Choroid plexus epithelial cell (primary cell): ENCODE measurements at regions not wholly inside any gene's neighbourhood (a gene's known extent, or its start where the extent isn't known, plus 50 kb on each side); places are given as distances from the start of the nearest gene placed in this dataset.
"Not testable (repeated sequence)": the region's sequence is repeated elsewhere in the genome, so short reads cannot be mapped to it uniquely, and the experiment has no call there.

Experiments
- DNase-seq: peaks from one replicate; pipeline ENCODE4 v3.0.0-alpha.2; 2010; ENCODE audit warnings: low read depth
- H3K4me3 ChIP-seq: 2 replicates; pipeline ENCODE4 v1.5.1; 2011; ENCODE audit warnings: low read depth, mild to moderate bottlenecking, control low read depth, low read length, moderate library complexity
- CTCF ChIP-seq: conservative IDR thresholded peaks from 2 replicates; pipeline ENCODE4 v1.5.1; 2011; ENCODE audit warnings: low read depth, mild to moderate bottlenecking, control low read depth, inconsistent platforms, low read length, moderate library complexity

GRCh38 chr1:209196140-209196539 lies 387.4 kb upstream of the CAMK1G start:
- DNase-seq: no peak
- no peak for TF ChIP-seq CTCF
- no peak overlapping the region for H3K4me3 ChIP-seq

DNA sequence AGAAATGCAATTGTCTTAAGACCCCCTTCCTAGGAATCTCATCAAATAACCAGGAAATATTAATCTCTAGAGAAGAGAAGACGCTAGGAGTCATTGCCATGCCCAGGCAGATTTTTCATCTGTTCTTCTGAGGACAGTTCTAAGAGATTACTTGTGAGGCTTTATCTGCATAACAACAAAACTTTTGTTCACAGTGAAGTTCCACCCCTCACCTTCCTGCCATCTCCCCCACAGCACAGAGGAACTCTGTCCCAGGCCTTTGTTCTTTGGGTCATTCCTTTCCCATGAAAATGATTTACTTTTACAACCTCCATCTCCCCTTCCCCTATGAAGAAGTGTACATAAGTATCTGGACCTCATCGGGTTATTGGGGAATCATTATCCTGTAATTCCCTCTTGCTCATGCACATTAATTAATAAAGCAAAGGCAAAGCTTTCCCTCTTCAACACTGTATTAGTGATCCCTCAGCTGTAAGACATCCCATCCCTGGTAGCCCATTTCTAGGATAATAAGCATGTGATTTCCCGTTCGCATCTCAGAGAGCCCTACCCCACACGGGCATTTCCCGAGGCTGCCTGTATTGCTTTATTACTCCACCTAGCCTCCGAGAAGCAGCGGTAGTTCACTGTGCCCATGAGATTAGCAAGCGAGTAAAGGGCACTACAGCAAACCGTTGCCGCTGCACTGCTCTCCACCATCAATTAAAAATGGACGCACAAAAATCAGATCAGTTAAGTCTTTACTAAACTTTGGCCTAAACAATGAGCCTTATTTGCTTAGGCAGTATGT lies 384.4 kb upstream of the CAMK1G start:
- no peak overlapping the region for H3K4me3 ChIP-seq
- DNase-seq: no peak
- TF ChIP-seq CTCF: no peak

DNA sequence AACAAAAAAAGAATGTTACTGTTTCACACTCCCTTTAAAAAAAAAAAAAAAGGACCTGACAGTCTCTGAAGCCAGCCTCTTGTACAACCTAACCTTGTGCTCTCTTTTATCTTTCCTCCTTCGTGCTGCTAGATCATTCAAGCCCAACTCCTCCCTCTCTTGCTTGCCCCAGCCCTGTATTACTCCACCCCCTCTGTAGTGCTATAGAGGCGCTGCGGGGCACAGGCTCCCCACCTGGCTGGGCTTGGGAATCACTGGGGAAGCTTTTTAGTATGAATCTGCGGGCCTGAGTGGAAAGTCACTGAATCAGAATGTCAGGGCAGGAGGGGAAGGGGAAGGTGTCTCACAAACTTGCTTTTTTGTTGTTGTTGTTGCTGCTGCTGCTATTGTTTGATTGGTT lies 383.7 kb upstream of the CAMK1G start:
- no peak overlapping the region for H3K4me3 ChIP-seq
- DNase-seq: no peak
- no peak for TF ChIP-seq CTCF

DNA sequence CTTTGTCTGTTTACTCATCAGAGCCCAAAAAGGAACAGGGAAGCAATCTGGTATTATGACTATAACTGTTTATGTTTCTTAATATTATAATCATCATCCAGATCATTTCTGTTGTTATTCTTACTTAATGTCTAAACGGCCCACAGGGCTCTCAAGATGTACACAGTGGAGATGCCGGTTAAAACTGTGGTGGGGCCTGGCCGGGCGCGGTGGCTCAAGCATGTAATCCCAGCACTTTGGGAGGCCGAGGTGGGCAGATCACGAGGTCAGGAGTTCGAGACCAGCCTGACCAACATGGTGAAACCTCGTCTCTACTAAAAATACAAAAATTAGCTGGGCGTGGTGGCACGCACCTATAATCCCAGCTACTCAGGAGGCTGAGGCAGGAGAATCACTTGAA lies 381.2 kb upstream of the CAMK1G start:
- not testable (repeated sequence) for DNase-seq, H3K4me3 ChIP-seq

GRCh38 chr1:209202830-209203532 lies 380.5 kb upstream of the CAMK1G start:
- no peak overlapping the region for H3K4me3 ChIP-seq
- TF ChIP-seq CTCF: peak; percentile 78
- peak; percentile 78 for DNase-seq

DNA sequence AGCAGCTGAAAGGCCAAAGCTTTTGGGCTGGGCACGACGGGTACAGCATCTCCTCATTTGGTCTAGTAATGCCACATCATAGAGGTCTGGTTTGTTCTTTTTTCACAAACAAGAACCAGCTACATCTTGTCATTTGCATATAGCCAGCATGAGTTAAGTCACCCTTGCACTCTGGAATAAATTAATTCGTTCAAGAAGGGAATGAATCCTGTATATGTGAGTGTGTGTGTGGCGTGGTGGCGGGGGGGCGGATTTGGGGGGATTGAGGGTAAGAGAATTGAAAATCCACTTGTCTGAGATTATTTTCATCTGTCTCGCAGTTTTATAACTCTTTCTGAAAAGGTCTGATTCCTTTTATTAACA lies 380.0 kb upstream of the CAMK1G start:
- no peak for TF ChIP-seq CTCF
- DNase-seq: no peak
- H3K4me3 ChIP-seq: no peak overlapping the region

DNA sequence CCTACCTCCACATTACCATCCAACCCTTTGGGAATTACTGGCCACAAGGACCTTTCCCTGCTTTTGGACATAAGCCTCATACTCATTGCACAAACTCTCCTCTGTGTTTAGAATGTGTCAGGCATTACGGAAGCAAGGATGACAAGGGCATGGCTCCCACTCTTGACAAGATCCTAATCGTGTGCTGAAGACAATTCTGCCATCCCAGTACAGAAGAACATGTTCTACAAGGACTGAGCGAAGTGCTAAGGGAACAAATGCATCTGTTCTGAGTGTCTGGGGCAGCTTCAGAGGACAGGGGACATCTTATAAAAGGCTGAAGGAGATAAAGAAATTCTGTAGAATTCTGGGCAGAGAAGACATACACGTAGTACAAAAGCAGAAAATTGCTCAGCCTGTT lies 378.5 kb upstream of the CAMK1G start:
- H3K4me3 ChIP-seq: no peak overlapping the region
- TF ChIP-seq CTCF: no peak
- no peak for DNase-seq
